ENCODE measurements at regions not wholly inside any gene's neighbourhood (a gene's known extent, or its start where the extent isn't known, plus 50 kb on each side); places are given as distances from the start of the nearest gene placed in this dataset.

- Histone ChIP-seq H3F3A (ENCODE audit: low read depth) (no peaks in the 10 kb centered on the region), H3K4me1 (ENCODE audit: insufficient read depth, low read length, poor library complexity, severe bottlenecking) (no peaks in the 10 kb centered on the region), H3K79me2 (ENCODE audit: insufficient read depth, low read length) (no peaks in the 10 kb centered on the region), H4K20me1 (ENCODE audit: insufficient read depth, low read length, poor library complexity, severe bottlenecking) (no peaks in the 10 kb centered on the region), H3K36me3 (ENCODE audit: insufficient read depth, low read length) (no peaks in the 10 kb centered on the region), H3K27me3 (ENCODE audit: insufficient read depth, low read length, poor library complexity, severe bottlenecking) (no peaks in the 10 kb centered on the region), H3K9me3 (ENCODE audit: insufficient read depth, low read depth, low read length) (no peaks in the 10 kb centered on the region), H3K4me3 (ENCODE audit: low read length, poor library complexity, severe bottlenecking) (no peak overlapping the region), H2AFZ (ENCODE audit: low read length) (no peak overlapping the region), H3K4me2 (ENCODE audit: low read depth, low read length, poor library complexity, severe bottlenecking) (no peak overlapping the region), H3K9me2 (replicated peaks; ENCODE audit: low read depth, low read length) (no peaks in the 10 kb centered on the region), H3K9ac (ENCODE audit: low read depth, low read length, poor library complexity, severe bottlenecking) (no peak overlapping the region)
- TF ChIP-seq CTCF (conservative IDR thresholded peaks at IDR 0.05; ENCODE audit: low read length) (no peak), EZH2phosphoT487 (IDR thresholded peaks at IDR 0.05; ENCODE audit: borderline replicate concordance) (no peak)
Measured at GRCh38 chr9:117551171-117551570, 136.3 kb upstream of the ASTN2 start.

GRCh38 chr9:117549444-117549843 is 134.6 kb upstream of the ASTN2 start:
- H4K20me1 ChIP-seq (ENCODE audit: insufficient read depth, low read length, poor library complexity, severe bottlenecking), result no peaks in the 10 kb centered on the region
- TF ChIP-seq CTCF (conservative IDR thresholded peaks at IDR 0.05; ENCODE audit: low read length) (no peak), EZH2phosphoT487 (IDR thresholded peaks at IDR 0.05; ENCODE audit: borderline replicate concordance) (no peak)
- H3K9me2 ChIP-seq (replicated peaks; ENCODE audit: low read depth, low read length), result no peaks in the 10 kb centered on the region
- no peaks in the 10 kb centered on the region for H3F3A ChIP-seq (ENCODE audit: low read depth)
- no peaks in the 10 kb centered on the region for H3K4me1 ChIP-seq (ENCODE audit: insufficient read depth, low read length, poor library complexity, severe bottlenecking)
- H3K79me2 ChIP-seq (ENCODE audit: insufficient read depth, low read length), result no peaks in the 10 kb centered on the region
- no peaks in the 10 kb centered on the region for H3K9me3 ChIP-seq (ENCODE audit: insufficient read depth, low read depth, low read length)
- no peaks in the 10 kb centered on the region for H3K27me3 ChIP-seq (ENCODE audit: insufficient read depth, low read length, poor library complexity, severe bottlenecking)
- no peak overlapping the region for H3K4me2 ChIP-seq (ENCODE audit: low read depth, low read length, poor library complexity, severe bottlenecking)
- no peak overlapping the region for H3K9ac ChIP-seq (ENCODE audit: low read depth, low read length, poor library complexity, severe bottlenecking)
- H3K36me3 ChIP-seq (ENCODE audit: insufficient read depth, low read length), result no peaks in the 10 kb centered on the region
- H3K4me3 ChIP-seq (ENCODE audit: low read length, poor library complexity, severe bottlenecking), result no peak overlapping the region
- no peak overlapping the region for H2AFZ ChIP-seq (ENCODE audit: low read length)

DNA sequence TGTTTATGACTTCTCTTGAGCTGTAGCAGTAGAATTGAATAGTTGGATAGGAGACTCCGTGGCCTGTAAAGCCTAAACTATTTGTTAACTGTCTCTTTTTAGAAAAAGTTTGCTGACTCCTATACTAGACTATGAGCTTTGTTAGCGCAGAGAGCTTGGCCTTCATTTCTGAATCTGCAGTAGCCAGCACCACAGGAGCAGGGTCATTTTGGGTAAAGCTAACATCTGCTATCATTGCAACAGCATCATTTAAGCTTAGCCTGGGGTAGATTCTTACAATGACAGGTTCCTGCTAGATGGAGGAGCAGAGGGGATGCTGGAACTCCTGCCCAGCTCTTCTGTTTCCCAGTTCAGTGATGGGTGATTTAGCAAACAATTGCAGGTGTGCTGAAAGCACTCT is 133.7 kb upstream of the ASTN2 start:
- no peaks in the 10 kb centered on the region for H3K79me2 ChIP-seq (ENCODE audit: insufficient read depth, low read length)
- H3K27me3 ChIP-seq (ENCODE audit: insufficient read depth, low read length, poor library complexity, severe bottlenecking), result no peaks in the 10 kb centered on the region
- H3K9ac ChIP-seq (ENCODE audit: low read depth, low read length, poor library complexity, severe bottlenecking), result no peak overlapping the region
- H3K4me1 ChIP-seq (ENCODE audit: insufficient read depth, low read length, poor library complexity, severe bottlenecking), result no peaks in the 10 kb centered on the region
- H3F3A ChIP-seq (ENCODE audit: low read depth), result no peaks in the 10 kb centered on the region
- H3K36me3 ChIP-seq (ENCODE audit: insufficient read depth, low read length), result no peaks in the 10 kb centered on the region
- no peak overlapping the region for H2AFZ ChIP-seq (ENCODE audit: low read length)
- no peaks in the 10 kb centered on the region for H4K20me1 ChIP-seq (ENCODE audit: insufficient read depth, low read length, poor library complexity, severe bottlenecking)
- H3K9me3 ChIP-seq (ENCODE audit: insufficient read depth, low read depth, low read length), result no peaks in the 10 kb centered on the region
- no peaks in the 10 kb centered on the region for H3K9me2 ChIP-seq (replicated peaks; ENCODE audit: low read depth, low read length)
- no peak overlapping the region for H3K4me2 ChIP-seq (ENCODE audit: low read depth, low read length, poor library complexity, severe bottlenecking)
- TF ChIP-seq CTCF (conservative IDR thresholded peaks at IDR 0.05; ENCODE audit: low read length) (no peak), EZH2phosphoT487 (IDR thresholded peaks at IDR 0.05; ENCODE audit: borderline replicate concordance) (no peak)
- H3K4me3 ChIP-seq (ENCODE audit: low read length, poor library complexity, severe bottlenecking), result no peak overlapping the region
